GM18511 (cell line): ENCODE measurements at regions not wholly inside any gene's neighbourhood (a gene's known extent, or its start where the extent isn't known, plus 50 kb on each side); places are given as distances from the start of the nearest gene placed in this dataset.

ENCODE experiments used
- ATAC-seq: cut with Tn5 transposase; IDR thresholded peaks from one replicate; pipeline ENCODE4 v1.9.1; 2021; ENCODE audit warnings: mild to moderate bottlenecking, moderate library complexity; ENCODE audit not compliant: unreplicated experiment

DNA sequence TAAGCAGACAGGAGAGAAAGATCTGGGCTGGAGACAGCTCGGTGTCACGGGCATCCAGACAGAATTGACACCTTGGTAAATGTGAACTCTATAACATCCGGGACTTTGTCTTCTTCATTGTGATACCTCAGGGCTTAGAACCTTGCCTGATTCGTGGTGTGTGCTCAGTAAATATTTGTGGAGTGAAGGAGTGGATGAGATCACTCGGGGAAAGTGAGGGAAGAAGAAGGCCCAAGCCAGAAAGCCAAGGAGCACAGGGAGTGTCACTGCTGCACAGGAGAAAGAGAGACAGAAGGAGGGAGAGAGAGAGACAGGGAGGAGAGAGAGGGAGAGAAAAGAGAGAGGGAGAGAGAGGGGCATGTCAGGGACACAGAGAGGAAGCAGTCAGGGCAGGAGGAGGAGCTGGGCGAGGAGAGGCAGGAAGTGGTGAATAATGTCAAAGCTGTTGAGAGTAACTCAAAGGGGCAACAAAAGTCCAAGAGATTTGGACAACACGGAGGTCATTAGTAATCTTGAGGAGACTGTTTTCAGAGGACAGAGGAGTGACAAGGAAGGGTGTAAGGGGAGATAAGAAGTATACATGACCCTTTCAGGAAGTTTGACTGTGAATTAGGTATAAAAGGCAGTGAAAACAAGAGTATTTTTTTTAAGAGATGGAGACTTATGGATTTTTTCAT lies 141.6 kb upstream of the MAX start:
- no peak for ATAC-seq

DNA sequence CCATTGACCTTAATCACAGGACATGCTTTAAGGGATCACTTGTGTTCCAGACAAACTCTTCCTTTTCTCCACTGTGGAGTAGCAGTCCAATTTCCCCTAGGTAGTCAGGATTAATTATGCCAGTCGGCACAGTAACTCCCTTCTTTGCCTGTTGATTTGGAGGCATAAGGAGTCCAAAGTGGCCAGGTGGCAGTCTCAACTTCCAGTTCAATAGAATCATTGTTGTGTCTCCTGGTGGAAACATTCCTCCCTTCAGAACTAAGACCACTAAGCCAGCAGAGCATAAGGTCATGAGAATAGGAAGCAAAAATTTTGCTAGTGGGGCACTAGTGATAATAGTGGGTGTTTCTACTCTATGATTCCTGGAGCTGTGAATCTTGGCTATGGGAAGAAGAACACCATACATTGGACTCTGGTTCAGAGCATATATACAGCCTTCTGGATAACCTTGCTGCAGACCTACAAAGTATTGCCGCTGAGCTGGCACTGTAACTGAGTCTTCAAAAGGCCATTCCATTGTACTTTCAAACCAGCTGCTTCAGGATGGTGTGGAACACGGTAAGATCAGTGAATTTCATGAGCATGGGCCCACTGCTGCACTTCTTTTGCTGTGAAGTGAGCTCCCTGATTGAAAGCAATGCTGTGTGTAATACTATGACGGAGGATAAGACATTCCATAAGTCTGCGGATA lies 147.3 kb upstream of the MAX start:
- no peak for ATAC-seq

- no peak for ATAC-seq
These were observed 147.8 kb upstream of the MAX start for GRCh38 chr14:65250162-65250495.

DNA sequence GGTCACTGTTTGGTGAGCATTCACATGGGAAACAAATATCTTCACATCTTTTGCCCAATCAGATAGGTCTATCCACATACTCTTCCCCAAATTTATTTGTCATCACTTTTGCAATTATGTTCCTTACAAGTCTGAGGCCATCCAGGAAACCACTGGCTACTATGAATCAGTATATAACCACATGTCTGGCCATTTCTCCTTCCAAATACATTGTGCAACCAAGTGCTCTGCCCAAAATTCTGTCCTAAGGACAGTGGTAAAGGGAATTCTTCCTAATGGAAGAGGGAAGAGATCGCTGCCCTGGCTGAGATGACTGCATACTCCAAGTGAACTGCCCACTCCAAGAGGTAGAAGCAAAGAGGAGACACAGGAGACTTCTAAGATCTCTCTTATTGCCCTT lies 148.9 kb upstream of the MAX start:
- no peak for ATAC-seq

DNA sequence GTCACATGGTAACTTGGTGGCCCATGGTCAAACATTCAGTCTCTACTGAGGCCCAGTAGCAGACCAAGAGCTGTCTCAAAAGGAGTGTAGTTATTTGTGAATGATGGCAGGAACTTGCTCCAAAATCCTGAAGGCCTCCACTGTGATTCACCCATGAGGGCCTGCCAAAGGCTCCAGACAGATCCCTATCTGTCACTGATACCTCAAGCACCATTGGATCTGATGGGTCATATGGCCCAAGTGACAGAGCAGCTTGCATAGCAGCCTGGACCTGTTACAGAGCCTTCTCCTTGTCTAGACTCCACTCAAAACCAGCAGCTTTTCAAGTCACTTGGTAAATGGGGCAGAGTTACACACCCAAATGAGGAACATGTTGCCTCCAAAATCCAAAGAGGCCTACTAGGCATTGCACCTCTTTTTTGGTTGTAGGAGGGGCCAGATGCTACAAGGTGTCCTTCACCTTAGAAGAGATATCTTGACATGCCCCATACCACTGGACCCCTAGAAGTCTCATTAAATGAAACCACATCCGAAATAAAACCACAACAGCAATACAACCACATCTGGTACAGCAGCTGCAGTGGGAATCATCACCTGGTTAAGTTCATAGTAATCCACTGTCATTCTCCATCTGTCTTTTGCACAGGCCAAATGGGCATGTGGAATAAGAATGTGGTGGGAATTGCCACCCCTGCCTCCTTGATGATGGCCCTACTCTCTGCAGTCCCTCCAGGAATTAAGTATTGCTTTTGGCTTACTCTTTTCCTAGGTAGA lies 150.4 kb upstream of the MAX start:
- ATAC-seq = no peak

DNA sequence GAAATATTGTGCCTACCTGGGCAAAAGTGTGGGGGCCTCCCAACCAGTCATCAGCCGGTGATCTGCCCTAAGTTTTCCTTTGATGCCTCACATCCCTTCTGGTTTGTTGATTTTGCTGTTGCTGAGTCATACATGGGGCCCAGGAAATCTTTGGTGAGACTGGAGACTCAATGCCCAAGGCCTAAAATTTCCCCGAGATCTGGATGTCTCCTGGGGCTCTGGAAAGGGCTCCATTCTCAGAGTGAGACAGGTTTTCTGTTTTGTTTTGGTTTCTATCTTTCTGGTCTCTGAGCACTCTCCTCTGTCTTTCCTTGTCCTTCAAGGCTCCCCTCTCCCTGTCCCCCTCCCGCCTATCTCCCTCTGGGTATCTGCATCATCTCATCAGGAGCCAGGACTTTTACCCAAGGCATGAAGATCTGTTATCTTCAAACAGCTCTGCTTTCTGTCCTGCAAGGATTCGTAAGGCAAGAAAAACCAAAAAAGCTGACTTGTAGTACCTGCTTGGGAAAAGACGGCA lies 152.8 kb upstream of the MAX start:
- no peak for ATAC-seq

DNA sequence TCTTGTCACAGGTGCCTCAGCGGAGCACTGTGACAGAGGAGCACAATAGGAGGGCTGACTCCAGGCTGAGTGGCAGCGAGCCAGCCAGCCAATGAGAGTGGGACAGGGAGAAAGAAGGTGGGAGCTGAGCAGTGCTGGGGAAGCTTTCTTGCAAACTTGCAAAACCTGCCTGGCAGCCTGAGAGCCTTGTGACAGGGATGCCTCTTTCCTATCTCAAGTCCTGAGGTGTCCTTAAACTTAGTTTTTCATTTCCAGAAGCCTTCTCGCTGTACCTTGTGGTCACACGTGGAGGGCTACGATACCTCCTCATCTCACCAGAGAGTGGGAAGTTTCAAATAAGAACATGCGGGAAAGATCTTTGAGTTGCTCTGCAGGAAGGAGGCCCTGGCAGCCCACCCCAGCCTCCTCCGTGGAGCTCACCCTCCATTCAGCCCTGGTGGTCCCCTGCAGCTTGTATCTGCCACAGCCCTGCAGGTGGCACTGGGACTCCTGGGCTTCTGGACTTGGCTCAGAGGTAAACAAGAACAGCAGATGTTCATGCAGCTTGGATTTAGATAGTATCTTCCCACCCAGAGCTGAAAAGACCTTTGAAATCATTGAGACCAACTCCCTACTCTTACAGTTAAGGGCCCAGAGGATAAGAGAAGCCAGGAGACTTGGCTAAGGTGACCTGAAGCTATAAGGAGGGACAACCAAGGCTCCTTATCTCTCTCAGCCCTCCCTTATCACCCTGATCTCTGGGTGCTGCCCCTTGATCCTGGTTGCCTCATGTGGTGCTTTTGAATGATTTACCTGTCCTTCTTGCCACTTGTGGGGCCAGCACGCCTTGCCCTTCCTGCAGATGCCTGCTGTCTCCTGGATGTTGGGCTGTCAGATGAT lies 153.5 kb upstream of the MAX start:
- no peak for ATAC-seq

DNA sequence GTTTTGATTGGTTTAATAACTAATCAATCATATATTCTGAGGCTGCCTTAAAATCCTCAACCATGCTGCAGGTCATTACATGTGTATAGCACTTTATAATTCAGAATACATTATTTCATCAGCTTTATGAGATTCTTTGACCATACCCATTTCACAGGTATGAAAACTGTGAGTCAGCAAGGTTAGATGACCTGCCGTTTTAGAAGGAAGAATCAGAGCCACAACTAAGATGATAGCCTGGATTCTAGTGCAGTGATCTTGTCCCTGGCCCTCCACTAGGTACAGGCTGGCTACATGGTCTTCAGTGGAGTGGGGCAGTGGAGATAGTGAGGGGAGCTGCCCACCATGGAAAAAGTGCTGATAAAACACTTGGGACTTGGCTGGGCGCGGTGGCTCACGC lies 154.4 kb upstream of the MAX start:
- no peak for ATAC-seq

- no peak for ATAC-seq
These were observed 155.1 kb upstream of the FUT8 start for GRCh38 chr14:65257425-65257824.

- ATAC-seq = no peak
These were observed 154.1 kb upstream of the FUT8 start for GRCh38 chr14:65258391-65258790.

DNA sequence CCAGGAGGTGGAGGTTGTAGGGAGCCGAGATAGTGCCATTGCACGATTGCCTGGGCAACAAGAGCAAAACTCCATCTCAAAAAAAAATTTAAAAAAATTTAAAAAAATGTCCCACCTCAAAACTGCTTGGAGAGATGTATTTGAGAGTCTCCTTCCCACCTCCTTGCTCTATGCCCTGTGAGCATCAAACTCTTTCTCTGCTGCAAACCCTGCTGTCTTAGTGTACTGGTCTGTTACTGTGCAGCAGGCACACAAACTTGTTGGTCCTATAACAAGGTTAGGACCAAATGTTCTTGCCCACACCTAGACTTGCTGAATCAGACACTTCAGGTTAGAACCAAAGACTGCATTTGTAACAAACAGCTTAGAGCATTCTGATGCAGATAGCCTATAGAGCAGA lies 153.5 kb upstream of the FUT8 start:
- ATAC-seq = no peak

DNA sequence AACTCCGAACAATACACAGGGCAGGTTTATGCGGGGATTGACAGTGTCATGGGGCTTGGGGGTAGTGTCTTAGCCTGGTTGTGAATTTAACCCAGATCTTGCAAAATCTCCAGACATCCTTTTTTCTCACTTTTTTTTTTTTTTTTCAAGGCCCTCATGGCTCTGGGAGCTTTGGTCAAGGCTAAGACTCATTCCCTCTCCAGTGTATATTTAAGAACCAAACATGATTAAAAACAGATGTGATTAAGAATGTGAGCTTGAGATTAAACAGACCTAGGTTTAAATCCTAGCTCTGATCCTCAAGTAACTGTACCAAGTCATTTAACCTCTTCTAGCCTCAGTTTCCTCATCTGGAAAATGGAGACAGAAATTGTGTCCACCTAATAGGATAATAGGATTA lies 151.7 kb upstream of the FUT8 start:
- ATAC-seq = no peak

GRCh38 chr14:65261425-65261920 lies 151.1 kb upstream of the FUT8 start:
- no peak for ATAC-seq

DNA sequence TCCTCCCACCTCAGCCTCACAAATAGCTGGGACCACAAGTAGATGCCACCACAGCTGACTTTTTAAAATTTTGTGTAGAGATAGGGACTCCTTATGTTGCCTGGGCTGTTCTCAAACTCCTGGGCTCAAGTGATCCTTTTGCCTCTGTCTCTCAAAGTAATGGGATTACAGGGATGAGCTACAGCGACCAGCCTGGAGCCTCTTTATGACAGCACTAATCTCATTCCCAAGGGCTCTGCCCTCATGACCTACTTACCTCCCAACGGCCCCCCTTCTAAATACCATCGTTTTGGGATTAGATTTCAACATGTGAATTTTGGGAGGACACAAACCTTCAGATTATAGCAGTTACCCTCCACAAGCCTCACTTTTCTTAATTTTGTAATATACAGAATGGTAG lies 150.6 kb upstream of the FUT8 start:
- no peak for ATAC-seq

DNA sequence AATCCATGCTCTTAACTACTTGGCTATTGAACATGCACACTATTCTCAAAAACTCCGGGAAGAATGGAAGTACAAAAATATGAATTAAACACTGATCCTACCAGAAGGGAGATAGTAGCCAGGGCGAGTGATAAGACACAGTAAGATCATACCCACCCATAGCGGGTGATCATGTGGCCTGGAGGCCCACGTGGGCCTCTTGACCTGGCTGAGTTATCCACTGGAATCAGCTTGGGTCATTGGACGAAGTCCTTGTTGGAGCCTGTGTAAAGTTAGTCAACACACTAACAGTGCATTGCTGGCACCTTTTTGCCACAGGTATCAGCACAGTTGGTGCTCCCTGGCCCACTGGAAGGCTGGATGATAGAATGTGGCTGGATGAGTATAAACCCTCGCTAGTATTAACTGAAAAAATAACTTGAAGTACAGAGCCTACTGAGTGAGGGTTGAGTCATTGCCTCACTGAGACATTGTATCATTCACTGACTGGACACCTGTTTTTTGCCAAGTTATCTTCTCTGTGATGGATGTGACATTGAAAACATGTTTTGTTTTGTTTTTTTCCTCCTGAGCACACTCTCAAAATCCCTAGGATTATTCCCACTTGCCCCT lies 149.2 kb upstream of the FUT8 start:
- ATAC-seq = no peak

DNA sequence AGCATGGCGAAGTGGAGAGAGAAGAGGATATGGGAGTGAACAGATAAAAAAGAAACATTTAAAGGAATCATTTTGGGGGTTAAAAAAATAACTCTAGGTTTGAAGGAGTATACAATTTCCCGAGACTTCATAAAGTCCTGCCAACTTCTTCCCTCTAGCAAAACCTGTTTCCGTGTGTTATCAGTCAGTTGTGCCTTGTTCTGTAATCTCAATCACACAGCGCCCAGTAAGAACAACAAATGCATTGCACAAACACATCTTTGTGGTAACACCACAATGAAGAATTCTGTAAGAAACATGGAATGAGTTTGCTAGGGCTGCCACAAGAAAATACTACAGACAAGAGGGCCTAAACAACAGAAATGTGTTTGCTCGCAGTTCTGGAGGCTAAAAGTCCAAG lies 144.7 kb upstream of the FUT8 start:
- ATAC-seq = no peak

GRCh38 chr14:65268594-65268993 lies 143.9 kb upstream of the FUT8 start:
- ATAC-seq = no peak

DNA sequence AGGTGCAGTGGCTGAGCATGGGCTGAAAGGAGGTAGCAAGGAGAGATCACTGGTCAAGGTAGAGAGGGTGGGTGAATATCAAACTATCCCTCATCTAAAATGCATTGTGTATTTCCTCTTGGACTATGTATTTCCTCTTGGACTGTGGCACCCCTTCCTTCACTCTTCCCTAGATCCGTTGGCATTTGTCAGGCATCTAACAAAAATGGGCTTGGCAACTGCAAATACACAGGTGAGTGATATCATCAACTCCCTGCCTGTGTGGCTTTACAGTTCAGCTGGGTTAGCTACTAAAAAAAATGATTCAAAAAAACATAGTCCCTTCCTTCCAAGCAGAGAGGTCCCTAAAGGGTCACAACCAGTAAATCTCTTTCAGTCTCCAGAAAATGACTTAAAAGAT lies 142.8 kb upstream of the FUT8 start:
- no peak for ATAC-seq

DNA sequence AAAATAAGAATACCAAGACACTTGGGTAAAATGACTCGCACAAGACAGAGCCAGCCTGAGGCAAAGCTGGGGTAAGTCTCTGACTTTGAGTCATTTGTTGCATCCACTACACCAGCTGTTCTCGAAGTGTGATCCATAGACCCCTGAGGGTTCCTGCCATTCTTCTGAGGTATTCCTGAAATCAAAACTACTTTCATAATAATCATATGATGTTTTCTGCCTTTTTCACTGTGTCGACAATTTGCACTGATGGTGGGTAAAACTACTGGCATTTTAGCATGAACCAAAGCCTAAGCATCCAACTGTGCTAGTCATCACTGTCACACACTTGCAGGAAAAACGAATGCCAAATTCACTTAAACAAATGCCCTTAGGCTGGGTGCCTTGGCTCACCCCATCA lies 135.5 kb upstream of the FUT8 start:
- no peak for ATAC-seq

DNA sequence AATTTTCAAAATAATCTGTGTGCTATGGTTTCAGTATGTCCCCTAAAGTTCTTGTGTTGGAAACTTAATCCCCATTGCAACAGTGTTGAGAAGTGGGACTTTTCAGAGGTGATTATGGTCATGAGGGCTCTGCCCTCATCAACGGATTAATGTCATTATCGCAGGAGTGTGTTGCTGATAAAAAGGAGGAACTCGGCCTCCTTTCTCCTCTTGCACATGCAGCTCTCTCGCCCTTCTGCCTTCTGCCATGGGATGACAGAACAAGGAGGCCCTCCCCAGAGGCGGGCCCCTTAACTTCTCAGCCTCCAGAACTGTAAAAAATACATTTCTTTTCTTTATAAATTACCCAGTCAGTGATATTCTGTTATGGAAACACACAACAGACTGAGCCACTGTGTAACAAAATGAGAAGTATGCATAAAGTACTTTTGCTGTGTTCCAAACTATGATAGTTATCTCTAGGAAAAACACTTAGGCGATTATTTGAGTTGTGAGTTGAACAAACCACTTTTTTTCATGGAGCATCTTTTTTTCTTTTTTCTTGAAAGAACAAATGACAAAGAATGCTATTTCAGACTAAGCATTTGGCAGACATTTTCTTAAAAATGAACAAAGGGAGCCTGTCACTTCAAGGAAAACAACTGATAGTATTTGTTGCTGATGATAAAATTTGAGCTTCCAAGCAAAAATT lies 134.8 kb upstream of the FUT8 start:
- ATAC-seq = no peak
